ENCODE measurements at regions not wholly inside any gene's neighbourhood (a gene's known extent, or its start where the extent isn't known, plus 50 kb on each side); places are given as distances from the start of the nearest gene placed in this dataset.

- TF ChIP-seq, protein P1, sequence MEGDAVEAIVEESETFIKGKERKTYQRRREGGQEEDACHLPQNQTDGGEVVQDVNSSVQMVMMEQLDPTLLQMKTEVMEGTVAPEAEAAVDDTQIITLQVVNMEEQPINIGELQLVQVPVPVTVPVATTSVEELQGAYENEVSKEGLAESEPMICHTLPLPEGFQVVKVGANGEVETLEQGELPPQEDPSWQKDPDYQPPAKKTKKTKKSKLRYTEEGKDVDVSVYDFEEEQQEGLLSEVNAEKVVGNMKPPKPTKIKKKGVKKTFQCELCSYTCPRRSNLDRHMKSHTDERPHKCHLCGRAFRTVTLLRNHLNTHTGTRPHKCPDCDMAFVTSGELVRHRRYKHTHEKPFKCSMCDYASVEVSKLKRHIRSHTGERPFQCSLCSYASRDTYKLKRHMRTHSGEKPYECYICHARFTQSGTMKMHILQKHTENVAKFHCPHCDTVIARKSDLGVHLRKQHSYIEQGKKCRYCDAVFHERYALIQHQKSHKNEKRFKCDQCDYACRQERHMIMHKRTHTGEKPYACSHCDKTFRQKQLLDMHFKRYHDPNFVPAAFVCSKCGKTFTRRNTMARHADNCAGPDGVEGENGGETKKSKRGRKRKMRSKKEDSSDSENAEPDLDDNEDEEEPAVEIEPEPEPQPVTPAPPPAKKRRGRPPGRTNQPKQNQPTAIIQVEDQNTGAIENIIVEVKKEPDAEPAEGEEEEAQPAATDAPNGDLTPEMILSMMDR (IDR thresholded peaks at IDR 0.05; ENCODE audit: extremely low read depth, missing control alignments) = no peak
- no peak for DNase-seq (ENCODE audit: low spot score)
These were observed 311.0 kb downstream of the GPAM start for GRCh38 chr10:111872591-111872990.

GRCh38 chr10:111873041-111873440 is 310.5 kb downstream of the GPAM start:
- TF ChIP-seq, protein P1 (IDR thresholded peaks at IDR 0.05; ENCODE audit: extremely low read depth, missing control alignments) = no peak
- DNase-seq (ENCODE audit: low spot score) = no peak

DNA sequence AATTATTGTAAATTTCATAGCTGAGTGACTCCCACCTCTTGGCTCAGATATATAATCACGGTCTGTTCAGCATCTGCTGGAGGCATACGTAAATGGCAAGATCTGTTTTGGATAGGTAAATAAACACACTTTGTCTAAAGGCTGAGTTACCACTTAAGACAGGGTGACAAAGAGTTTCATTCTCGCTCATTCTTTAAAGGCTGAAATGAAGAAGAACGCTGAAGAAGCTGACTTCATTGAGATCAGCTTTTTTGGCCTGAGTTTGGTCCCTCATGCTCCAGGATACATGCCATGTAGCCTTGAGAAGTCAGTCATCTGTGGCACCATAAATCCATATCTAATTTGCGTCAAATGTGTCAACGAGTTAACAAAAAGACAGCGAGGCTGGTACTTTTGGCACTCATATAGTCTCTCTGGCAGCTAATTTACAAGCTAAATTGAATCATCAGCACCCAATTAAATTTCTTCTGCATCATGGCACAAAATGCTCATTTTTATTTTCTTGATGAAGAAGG is 309.9 kb downstream of the GPAM start:
- TF ChIP-seq, protein P1 (IDR thresholded peaks at IDR 0.05; ENCODE audit: extremely low read depth, missing control alignments) = no peak
- no peak for DNase-seq (ENCODE audit: low spot score)

- no peak for DNase-seq (ENCODE audit: low spot score)
- TF ChIP-seq, protein P1 (IDR thresholded peaks at IDR 0.05; ENCODE audit: extremely low read depth, missing control alignments) = no peak
These were observed 309.0 kb downstream of the GPAM start for GRCh38 chr10:111874576-111874975.

DNA sequence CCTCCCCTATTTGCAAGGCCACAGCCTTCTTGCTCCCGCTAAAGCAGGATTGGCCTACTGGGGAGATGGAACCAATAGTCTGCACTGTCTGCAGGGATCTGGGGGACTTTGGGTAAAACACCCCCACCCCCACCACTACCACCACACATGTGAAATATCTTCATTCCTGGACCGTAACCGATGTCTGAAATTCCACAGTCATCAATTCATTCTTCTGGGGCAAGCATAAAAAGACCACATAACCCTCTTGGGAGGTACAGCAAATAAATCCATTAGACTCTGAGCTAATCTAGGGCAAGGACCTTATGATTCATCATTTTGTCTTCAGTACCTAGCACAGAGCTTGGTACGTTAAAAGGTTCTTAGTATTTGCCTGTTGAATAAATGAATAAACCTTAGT is 307.8 kb downstream of the GPAM start:
- DNase-seq (ENCODE audit: low spot score) = no peak

GRCh38 chr10:111877258-111877657 is 306.3 kb downstream of the GPAM start:
- TF ChIP-seq, protein P1 (IDR thresholded peaks at IDR 0.05; ENCODE audit: extremely low read depth, missing control alignments) = no peak
- DNase-seq (ENCODE audit: low spot score) = no peak

More for the DNA sequence above, 307.8 kb downstream of the GPAM start:
- TF ChIP-seq, protein P1 (IDR thresholded peaks at IDR 0.05; ENCODE audit: extremely low read depth, missing control alignments) = no peak

DNA sequence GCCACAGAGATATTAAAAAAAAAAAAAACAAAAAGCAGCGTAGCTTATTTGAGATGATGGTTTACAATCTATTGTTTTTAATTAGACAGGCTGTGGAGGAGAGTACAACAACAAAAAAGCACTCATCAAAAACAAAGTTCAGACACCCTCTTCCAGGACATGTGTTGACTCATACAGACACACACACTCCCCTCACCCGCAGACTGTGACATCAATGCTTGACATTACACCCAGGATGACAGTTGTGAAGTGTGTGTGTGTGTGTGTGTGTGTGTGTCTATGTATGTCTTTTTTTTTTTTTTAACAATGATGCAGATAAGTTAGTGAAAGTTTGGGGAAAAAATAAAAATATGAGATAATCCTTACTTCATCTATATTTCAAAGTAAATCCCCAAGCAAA is 303.6 kb downstream of the GPAM start:
- TF ChIP-seq, protein P1 (IDR thresholded peaks at IDR 0.05; ENCODE audit: extremely low read depth, missing control alignments) = no peak
- no peak for DNase-seq (ENCODE audit: low spot score)

Data from GM20000 (cell line).